ENCODE measurements at regions not wholly inside any gene's neighbourhood (a gene's known extent, or its start where the extent isn't known, plus 50 kb on each side); places are given as distances from the start of the nearest gene placed in this dataset.

DNA sequence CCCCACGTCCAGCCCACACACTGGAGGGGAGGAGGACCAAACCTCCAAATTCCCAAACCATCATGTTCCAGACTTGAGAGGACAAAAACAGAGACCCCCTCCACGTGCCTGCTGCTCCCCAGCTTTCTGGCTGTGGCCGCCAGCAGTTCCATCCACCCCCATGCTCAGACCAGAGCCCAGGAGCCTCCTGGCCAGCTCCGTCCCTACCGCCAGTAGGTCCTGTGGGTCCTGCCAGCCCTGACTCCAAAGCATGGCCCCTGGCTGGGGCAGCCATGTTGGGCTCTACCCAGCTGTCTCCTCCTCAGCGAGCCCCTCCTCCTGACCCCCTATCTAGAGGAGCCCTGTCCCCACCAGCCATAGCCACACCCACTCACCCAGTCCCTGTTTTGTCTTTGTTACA is 227.3 kb upstream of the RTL1 start:
- Histone ChIP-seq H3K27ac (ENCODE audit: low read depth, low read length) (no peak overlapping the region), H3K27me3 (ENCODE audit: insufficient read depth, low read length) (0 out of 2 replicates have a peak, but pooled peaks cover 16% of the 10 kb centered on the region), H3K79me2 (ENCODE audit: insufficient read depth, low read length) (no peaks in the 10 kb centered on the region), H2AFZ (ENCODE audit: low read depth, low read length, poor library complexity, severe bottlenecking) (no peak overlapping the region), H3K9me3 (ENCODE audit: control insufficient read depth in 1 of 2, insufficient read depth in 1 of 2, low read depth in 1 of 2, low read length in 2 of 2) (no peaks in the 10 kb centered on the region), H3K36me3 (ENCODE audit: control insufficient read depth in 1 of 2, insufficient read depth in 2 of 2, low read length in 2 of 2) (no peaks in the 10 kb centered on the region), H3K9ac (ENCODE audit: low read length) (no peak overlapping the region), H3K4me3 (replicated peaks in 1 of 2; ENCODE audit: low read depth in 1 of 2, low read length in 2 of 2) (no peak overlapping the region), H4K20me1 (ENCODE audit: insufficient read depth) (no peaks in the 10 kb centered on the region), H3K4me2 (ENCODE audit: low read length) (no peak overlapping the region), H3K4me1 (ENCODE audit: control insufficient read depth in 1 of 2, insufficient read depth in 2 of 2, low read length in 2 of 2) (no peaks in the 10 kb centered on the region), H3K9me2 (ENCODE audit: insufficient read depth) (no peaks in the 10 kb centered on the region)
- ChIA-PET POLR2A (no interaction called here), CTCF (no interaction called here), RAD21 (ENCODE audit: low non-redundant PET in 1 of 2, low total read pairs in 2 of 2, uncharacterized antibody in 2 of 2, unreplicated experiment in 2 of 2) (no interaction called here)
- DNase-seq (ENCODE audit: low read depth, low spot score) = no peak
- no TSS peak for BruUV-seq (replicated peaks)
- no peak for ATAC-seq
- no peak for TF ChIP-seq ELF1 (IDR thresholded peaks at IDR 0.05; ENCODE audit: borderline replicate concordance, low read depth)
- TF ChIP-seq FOSL1 (IDR thresholded peaks at IDR 0.05; ENCODE audit: low read depth) = no peak
- TF ChIP-seq POLR2A (IDR thresholded peaks at IDR 0.05; ENCODE audit: borderline replicate concordance, extremely low read depth, insufficient read depth, insufficient read length) = no peak
- TF ChIP-seq, protein P1, sequence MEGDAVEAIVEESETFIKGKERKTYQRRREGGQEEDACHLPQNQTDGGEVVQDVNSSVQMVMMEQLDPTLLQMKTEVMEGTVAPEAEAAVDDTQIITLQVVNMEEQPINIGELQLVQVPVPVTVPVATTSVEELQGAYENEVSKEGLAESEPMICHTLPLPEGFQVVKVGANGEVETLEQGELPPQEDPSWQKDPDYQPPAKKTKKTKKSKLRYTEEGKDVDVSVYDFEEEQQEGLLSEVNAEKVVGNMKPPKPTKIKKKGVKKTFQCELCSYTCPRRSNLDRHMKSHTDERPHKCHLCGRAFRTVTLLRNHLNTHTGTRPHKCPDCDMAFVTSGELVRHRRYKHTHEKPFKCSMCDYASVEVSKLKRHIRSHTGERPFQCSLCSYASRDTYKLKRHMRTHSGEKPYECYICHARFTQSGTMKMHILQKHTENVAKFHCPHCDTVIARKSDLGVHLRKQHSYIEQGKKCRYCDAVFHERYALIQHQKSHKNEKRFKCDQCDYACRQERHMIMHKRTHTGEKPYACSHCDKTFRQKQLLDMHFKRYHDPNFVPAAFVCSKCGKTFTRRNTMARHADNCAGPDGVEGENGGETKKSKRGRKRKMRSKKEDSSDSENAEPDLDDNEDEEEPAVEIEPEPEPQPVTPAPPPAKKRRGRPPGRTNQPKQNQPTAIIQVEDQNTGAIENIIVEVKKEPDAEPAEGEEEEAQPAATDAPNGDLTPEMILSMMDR (IDR thresholded peaks at IDR 0.05 in 2 of 3, conservative IDR thresholded peaks at IDR 0.05 in 1 of 3; ENCODE audit: borderline replicate concordance in 1 of 3, insufficient read depth in 1 of 3, low read depth in 2 of 3, low read length in 2 of 3) = no peak
- TF ChIP-seq, protein P2, sequence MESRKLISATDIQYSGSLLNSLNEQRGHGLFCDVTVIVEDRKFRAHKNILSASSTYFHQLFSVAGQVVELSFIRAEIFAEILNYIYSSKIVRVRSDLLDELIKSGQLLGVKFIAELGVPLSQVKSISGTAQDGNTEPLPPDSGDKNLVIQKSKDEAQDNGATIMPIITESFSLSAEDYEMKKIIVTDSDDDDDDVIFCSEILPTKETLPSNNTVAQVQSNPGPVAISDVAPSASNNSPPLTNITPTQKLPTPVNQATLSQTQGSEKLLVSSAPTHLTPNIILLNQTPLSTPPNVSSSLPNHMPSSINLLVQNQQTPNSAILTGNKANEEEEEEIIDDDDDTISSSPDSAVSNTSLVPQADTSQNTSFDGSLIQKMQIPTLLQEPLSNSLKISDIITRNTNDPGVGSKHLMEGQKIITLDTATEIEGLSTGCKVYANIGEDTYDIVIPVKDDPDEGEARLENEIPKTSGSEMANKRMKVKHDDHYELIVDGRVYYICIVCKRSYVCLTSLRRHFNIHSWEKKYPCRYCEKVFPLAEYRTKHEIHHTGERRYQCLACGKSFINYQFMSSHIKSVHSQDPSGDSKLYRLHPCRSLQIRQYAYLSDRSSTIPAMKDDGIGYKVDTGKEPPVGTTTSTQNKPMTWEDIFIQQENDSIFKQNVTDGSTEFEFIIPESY (IDR thresholded peaks at IDR 0.05; ENCODE audit: extremely low read depth, insufficient replicate concordance, low read length) = no peak
- TF ChIP-seq TCF7L2 (IDR thresholded peaks at IDR 0.05; ENCODE audit: borderline replicate concordance, extremely low read depth, insufficient read depth, insufficient read length) = no peak
- no peak for TF ChIP-seq JUND (IDR thresholded peaks at IDR 0.05)
- no peak for TF ChIP-seq ZNF274 (IDR thresholded peaks at IDR 0.05; ENCODE audit: low read depth, low read length)
- TF ChIP-seq RAD21 (IDR thresholded peaks at IDR 0.05; ENCODE audit: low read depth) = no peak
- TF ChIP-seq EZH2 (IDR thresholded peaks at IDR 0.05) = no peak
- TF ChIP-seq YY1 (IDR thresholded peaks at IDR 0.05; ENCODE audit: extremely low read depth, insufficient replicate concordance, low read depth, low read length) = no peak
- no peak for TF ChIP-seq SIN3A (IDR thresholded peaks at IDR 0.05; ENCODE audit: low read depth)
- TF ChIP-seq CBX3 (IDR thresholded peaks at IDR 0.05; ENCODE audit: low read depth) = no peak
- no peak for TF ChIP-seq ATF3 (IDR thresholded peaks at IDR 0.05)
- no peak for TF ChIP-seq EZH2phosphoT487 (IDR thresholded peaks at IDR 0.05; ENCODE audit: borderline replicate concordance)
- TF ChIP-seq EGR1 (IDR thresholded peaks at IDR 0.05; ENCODE audit: low read depth) = no peak
- no peak for TF ChIP-seq POLR2AphosphoS5 (IDR thresholded peaks at IDR 0.05; ENCODE audit: low read depth, low read length)
- intact Hi-C loops (cut with micrococcal nuclease) = no loop called here
